ENCODE measurements at regions not wholly inside any gene's neighbourhood (a gene's known extent, or its start where the extent isn't known, plus 50 kb on each side); places are given as distances from the start of the nearest gene placed in this dataset.

GRCh38 chr2:44825702-44826101 is 115.8 kb upstream of the SIX3 start:
- DNase-seq (ENCODE audit: low read depth) = no peak

- DNase-seq (ENCODE audit: low read depth) = no peak
Measured at GRCh38 chr2:44826601-44827000, 114.9 kb upstream of the SIX3 start.

- DNase-seq (ENCODE audit: low read depth) = no peak
Measured at GRCh38 chr2:44829771-44830170, 111.7 kb upstream of the SIX3 start.

GRCh38 chr2:44833171-44834069 is 108.1 kb upstream of the SIX3 start:
- peak; percentile 3 for DNase-seq (ENCODE audit: low read depth)

GRCh38 chr2:44834656-44835055 is 106.8 kb upstream of the SIX3 start:
- no peak for DNase-seq (ENCODE audit: low read depth)

- no peak for DNase-seq (ENCODE audit: low read depth)
Measured at GRCh38 chr2:44836174-44836573, 105.3 kb upstream of the SIX3 start.

GRCh38 chr2:44836916-44837315 is 104.6 kb upstream of the SIX3 start:
- no peak for DNase-seq (ENCODE audit: low read depth)

- DNase-seq (ENCODE audit: low read depth) = no peak
Measured at GRCh38 chr2:44838116-44838790, 103.2 kb upstream of the SIX3 start.

- no peak for DNase-seq (ENCODE audit: low read depth)
Measured at GRCh38 chr2:44839370-44839769, 102.1 kb upstream of the SIX3 start.

GRCh38 chr2:44839771-44840502 is 101.6 kb upstream of the SIX3 start:
- no peak for DNase-seq (ENCODE audit: low read depth)

GRCh38 chr2:44840503-44840850 is 101.0 kb upstream of the SIX3 start:
- DNase-seq (ENCODE audit: low read depth) = no peak

- no peak for DNase-seq (ENCODE audit: low read depth)
Measured at GRCh38 chr2:44843086-44843485, 98.4 kb upstream of the SIX3 start.

- DNase-seq (ENCODE audit: low read depth) = no peak
Measured at GRCh38 chr2:44843641-44844310, 97.7 kb upstream of the SIX3 start.

GRCh38 chr2:44844651-44845270 is 96.7 kb upstream of the SIX3 start:
- no peak for DNase-seq (ENCODE audit: low read depth)

- DNase-seq (ENCODE audit: low read depth) = no peak
Measured at GRCh38 chr2:44848026-44848425, 93.5 kb upstream of the SIX3 start.

GRCh38 chr2:44850016-44850415 is 91.5 kb upstream of the SIX3 start:
- no peak for DNase-seq (ENCODE audit: low read depth)

GRCh38 chr2:44851518-44851917 is 90.0 kb upstream of the SIX3 start:
- DNase-seq (ENCODE audit: low read depth) = no peak

GRCh38 chr2:44852594-44852993 is 88.9 kb upstream of the SIX3 start:
- DNase-seq (ENCODE audit: low read depth) = no peak

GRCh38 chr2:44859337-44859736 is 82.2 kb upstream of the SIX3 start:
- no peak for DNase-seq (ENCODE audit: low read depth)

GRCh38 chr2:44866152-44866551 is 75.3 kb upstream of the SIX3 start:
- no peak for DNase-seq (ENCODE audit: low read depth)

GRCh38 chr2:44869761-44870160 is 71.7 kb upstream of the SIX3 start:
- DNase-seq (ENCODE audit: low read depth) = no peak

GRCh38 chr2:44877417-44877816 is 64.1 kb upstream of the SIX3 start:
- no peak for DNase-seq (ENCODE audit: low read depth)
